SK-N-SH treated with all-trans-retinoic acid at 6 μM for 48 hours (cell line): ENCODE measurements at regions not wholly inside any gene's neighbourhood (a gene's known extent, or its start where the extent isn't known, plus 50 kb on each side); places are given as distances from the start of the nearest gene placed in this dataset.

Experiments
- BACH2 ChIP-seq: fragments of 250-450 bp; sonication (Bioruptor Pico); IDR thresholded peaks from 2 replicates; pipeline ENCODE4 v1.9.0; 2021; ENCODE audit warnings: mild to moderate bottlenecking, borderline replicate concordance
- GLIS3 ChIP-seq: fragments of 250-450 bp; sonication (Bioruptor Pico); IDR thresholded peaks from 2 replicates; pipeline ENCODE4 v1.5.0; 2020; ENCODE audit warnings: mild to moderate bottlenecking, moderate library complexity
- OSR1 ChIP-seq: fragments of 250-450 bp; sonication (Bioruptor Pico); IDR thresholded peaks from 2 replicates; pipeline ENCODE4 v1.8.0; 2022; ENCODE audit warnings: moderate library complexity, mild to moderate bottlenecking, inconsistent platforms
- PPARA ChIP-seq: fragments of 250-450 bp; sonication (Bioruptor Pico); IDR thresholded peaks from 2 replicates; pipeline ENCODE4 v1.5.0; 2020; ENCODE audit warnings: mild to moderate bottlenecking, borderline replicate concordance
- TCF4 ChIP-seq: fragments of 250-450 bp; sonication (Bioruptor Pico); IDR thresholded peaks from 2 replicates; pipeline ENCODE4 v1.8.0; 2021; ENCODE audit warnings: mild to moderate bottlenecking, moderate library complexity, borderline replicate concordance
- ZFP3 ChIP-seq: fragments of 250-450 bp; sonication (Bioruptor Pico); IDR thresholded peaks from 2 replicates; pipeline ENCODE4 v1.5.0; 2020; ENCODE audit warnings: mild to moderate bottlenecking, moderate library complexity
- ZNF70 ChIP-seq: fragments of 450-650 bp; formaldehyde crosslinking; IDR thresholded peaks from 2 replicates; pipeline ENCODE4 v1.5.0; 2020; ENCODE audit warnings: mild to moderate bottlenecking, moderate library complexity
- TF ChIP-seq, protein P1 (sequence below): fragments of 250-450 bp; sonication (Bioruptor Pico); IDR thresholded peaks from 2 replicates; pipeline ENCODE4 v1.8.0; 2020; ENCODE audit warnings: mild to moderate bottlenecking, moderate library complexity, borderline replicate concordance
- TF ChIP-seq, protein P2 (sequence below): fragments of 250-450 bp; sonication (Bioruptor Pico); IDR thresholded peaks from 2 replicates; pipeline ENCODE4 v1.5.0; 2020; ENCODE audit warnings: mild to moderate bottlenecking, moderate library complexity
- TF ChIP-seq, protein P3 (sequence below): fragments of 250-450 bp; sonication (Bioruptor Pico); IDR thresholded peaks from 2 replicates; pipeline ENCODE4 v1.5.1; 2020; ENCODE audit warnings: low read depth, mild to moderate bottlenecking, moderate library complexity

DNA sequence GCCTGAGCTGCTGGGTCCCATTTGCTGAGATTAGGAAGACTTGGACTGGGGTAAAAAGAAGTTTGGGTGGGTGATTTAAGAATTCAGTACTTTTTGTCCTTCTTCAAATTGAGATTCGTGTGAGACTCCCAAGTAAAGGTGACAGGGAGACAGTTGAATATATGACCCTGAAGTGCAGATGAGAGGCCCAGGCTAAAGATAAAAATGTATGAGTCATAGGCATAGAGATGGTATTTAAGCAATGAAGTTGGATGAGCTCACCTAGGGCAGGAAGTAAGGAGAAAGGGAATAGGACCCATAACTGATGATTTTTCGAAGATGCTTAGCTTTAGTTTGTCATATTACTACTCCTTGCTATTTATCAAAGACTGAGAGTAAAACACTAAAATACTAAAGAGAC, 255.9 kb upstream of the ADRA1B start:
- TF ChIP-seq, protein P1, sequence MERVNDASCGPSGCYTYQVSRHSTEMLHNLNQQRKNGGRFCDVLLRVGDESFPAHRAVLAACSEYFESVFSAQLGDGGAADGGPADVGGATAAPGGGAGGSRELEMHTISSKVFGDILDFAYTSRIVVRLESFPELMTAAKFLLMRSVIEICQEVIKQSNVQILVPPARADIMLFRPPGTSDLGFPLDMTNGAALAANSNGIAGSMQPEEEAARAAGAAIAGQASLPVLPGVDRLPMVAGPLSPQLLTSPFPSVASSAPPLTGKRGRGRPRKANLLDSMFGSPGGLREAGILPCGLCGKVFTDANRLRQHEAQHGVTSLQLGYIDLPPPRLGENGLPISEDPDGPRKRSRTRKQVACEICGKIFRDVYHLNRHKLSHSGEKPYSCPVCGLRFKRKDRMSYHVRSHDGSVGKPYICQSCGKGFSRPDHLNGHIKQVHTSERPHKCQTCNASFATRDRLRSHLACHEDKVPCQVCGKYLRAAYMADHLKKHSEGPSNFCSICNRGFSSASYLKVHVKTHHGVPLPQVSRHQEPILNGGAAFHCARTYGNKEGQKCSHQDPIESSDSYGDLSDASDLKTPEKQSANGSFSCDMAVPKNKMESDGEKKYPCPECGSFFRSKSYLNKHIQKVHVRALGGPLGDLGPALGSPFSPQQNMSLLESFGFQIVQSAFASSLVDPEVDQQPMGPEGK (CRISPR knock-in tag): no peak
- TF ChIP-seq, protein P2, sequence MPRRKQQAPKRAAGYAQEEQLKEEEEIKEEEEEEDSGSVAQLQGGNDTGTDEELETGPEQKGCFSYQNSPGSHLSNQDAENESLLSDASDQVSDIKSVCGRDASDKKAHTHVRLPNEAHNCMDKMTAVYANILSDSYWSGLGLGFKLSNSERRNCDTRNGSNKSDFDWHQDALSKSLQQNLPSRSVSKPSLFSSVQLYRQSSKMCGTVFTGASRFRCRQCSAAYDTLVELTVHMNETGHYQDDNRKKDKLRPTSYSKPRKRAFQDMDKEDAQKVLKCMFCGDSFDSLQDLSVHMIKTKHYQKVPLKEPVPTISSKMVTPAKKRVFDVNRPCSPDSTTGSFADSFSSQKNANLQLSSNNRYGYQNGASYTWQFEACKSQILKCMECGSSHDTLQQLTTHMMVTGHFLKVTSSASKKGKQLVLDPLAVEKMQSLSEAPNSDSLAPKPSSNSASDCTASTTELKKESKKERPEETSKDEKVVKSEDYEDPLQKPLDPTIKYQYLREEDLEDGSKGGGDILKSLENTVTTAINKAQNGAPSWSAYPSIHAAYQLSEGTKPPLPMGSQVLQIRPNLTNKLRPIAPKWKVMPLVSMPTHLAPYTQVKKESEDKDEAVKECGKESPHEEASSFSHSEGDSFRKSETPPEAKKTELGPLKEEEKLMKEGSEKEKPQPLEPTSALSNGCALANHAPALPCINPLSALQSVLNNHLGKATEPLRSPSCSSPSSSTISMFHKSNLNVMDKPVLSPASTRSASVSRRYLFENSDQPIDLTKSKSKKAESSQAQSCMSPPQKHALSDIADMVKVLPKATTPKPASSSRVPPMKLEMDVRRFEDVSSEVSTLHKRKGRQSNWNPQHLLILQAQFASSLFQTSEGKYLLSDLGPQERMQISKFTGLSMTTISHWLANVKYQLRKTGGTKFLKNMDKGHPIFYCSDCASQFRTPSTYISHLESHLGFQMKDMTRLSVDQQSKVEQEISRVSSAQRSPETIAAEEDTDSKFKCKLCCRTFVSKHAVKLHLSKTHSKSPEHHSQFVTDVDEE (CRISPR knock-in tag): no peak
- TF ChIP-seq TCF4 (CRISPR knock-in tag): no peak
- no peak for TF ChIP-seq ZFP3
- no peak for TF ChIP-seq ZNF70 (CRISPR knock-in tag)
- TF ChIP-seq GLIS3 (CRISPR knock-in tag): no peak
- TF ChIP-seq OSR1 (CRISPR knock-in tag): no peak
- TF ChIP-seq PPARA (CRISPR knock-in tag): no peak
- TF ChIP-seq BACH2 (CRISPR knock-in tag): no peak
- TF ChIP-seq, protein P3, sequence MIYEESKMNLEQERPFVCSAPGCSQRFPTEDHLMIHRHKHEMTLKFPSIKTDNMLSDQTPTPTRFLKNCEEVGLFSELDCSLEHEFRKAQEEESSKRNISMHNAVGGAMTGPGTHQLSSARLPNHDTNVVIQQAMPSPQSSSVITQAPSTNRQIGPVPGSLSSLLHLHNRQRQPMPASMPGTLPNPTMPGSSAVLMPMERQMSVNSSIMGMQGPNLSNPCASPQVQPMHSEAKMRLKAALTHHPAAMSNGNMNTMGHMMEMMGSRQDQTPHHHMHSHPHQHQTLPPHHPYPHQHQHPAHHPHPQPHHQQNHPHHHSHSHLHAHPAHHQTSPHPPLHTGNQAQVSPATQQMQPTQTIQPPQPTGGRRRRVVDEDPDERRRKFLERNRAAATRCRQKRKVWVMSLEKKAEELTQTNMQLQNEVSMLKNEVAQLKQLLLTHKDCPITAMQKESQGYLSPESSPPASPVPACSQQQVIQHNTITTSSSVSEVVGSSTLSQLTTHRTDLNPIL: no peak
